Fibroblast of gingiva (primary cell): ENCODE measurements at regions not wholly inside any gene's neighbourhood (a gene's known extent, or its start where the extent isn't known, plus 50 kb on each side); places are given as distances from the start of the nearest gene placed in this dataset.

ENCODE experiments used
- DNase-seq: peaks from one replicate; pipeline ENCODE4 v3.0.0-alpha.2; 2011; ENCODE audit warnings: low read depth

DNA sequence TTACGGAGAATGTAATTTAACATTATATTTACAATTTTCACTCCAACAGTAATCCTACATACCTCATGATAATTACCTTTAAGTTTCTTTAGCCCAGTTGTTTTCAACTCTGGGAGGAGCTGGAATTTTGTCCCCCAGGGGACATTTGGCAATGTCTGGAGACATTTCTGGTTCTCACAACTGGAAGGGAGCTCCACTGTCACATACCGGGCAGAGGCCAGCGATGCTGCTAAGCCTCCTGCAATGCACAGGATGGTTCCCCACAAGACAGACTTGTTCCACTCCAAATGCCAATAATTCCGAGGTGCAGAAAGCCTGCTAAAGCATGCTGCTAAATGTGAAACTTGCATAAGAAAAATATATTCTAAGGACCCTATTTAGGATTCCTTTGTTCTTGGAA lies 251.1 kb upstream of the IRX5 start:
- no peak for DNase-seq

DNA sequence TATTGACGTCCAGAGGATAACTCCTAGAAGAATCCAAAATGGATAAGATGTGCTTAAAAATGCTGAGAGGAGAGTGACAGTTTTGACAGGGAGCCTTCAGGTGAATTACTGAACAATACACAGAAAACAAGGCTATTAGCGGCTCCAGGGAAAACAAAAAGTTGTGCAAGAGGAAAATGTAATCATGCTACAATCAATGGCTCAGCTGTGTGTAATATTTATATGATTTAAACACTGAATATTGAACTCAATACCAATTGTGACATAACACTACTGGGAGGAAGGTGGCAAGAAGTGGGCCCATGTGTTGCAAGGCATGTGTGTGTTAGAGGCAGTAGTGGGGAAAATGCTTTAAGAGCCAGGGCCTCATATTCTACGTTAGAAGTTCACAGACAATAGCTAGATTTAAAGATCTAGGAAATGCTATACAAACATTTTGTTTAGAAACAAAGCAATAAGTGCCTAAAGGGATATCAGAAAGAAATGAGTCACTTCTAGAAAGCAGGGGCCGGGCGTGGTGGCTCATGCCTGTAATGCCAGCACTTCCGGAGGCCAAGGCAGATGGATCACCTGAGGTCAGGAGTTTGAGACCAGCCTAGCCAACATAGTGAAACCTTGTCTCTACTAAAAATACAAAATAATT lies 253.2 kb upstream of the IRX5 start:
- no peak for DNase-seq

DNA sequence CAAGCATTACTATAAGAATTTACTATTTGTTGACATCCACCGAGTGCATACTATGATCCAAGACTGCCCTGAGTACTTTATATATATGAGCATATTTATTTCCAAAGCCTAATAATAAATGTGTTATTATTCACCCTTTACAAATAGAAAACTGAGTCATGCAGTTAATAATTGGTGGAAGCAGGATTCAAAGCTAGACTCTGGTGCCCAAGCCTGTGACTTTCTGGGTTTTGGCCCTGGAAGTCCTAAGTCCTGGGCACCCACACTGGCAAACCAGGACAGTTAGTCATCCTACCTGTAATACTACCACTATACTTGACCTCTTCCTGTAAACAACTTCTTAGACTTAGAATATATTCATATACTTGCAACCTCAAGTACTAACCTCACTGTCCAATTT lies 257.4 kb upstream of the IRX5 start:
- DNase-seq = no peak

DNA sequence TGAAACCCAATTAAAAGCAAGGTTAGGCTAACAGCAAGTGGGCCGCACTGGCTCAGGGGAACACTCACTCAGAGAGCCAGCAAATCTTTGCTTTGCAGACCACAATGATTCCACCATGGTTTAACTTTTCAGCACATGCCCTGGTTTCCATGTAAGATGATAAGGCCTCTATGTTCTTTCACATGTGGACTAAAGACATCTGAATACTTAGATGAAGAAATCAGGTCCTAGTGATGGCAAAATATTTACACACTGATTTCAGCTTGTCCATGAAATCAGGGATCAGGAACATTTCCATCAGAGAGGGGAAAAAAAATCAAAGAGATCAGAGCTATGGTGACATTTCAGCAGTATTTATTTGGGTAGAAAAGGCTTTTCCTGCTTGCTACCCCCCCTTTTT lies 258.2 kb upstream of the IRX5 start:
- no peak for DNase-seq

DNA sequence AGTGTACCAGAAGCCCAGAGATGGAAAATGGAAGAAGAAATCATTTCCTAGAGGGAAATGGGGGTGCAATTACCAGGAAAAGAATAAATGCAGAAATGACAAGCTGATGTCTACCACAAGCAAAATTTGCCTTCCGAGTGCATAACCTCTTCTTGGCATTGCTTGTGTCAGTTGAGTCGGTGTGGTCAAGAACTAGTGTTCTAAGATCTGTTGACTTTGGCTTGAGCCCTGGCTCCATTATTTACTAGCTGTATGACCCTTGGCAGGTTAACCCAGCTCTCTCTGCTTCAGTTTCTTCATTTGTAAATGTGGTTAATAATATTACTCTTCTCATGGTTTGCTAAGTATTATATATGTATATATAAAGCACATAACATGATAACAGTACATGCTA lies 273.0 kb upstream of the IRX5 start:
- DNase-seq = peak; percentile 11

DNA sequence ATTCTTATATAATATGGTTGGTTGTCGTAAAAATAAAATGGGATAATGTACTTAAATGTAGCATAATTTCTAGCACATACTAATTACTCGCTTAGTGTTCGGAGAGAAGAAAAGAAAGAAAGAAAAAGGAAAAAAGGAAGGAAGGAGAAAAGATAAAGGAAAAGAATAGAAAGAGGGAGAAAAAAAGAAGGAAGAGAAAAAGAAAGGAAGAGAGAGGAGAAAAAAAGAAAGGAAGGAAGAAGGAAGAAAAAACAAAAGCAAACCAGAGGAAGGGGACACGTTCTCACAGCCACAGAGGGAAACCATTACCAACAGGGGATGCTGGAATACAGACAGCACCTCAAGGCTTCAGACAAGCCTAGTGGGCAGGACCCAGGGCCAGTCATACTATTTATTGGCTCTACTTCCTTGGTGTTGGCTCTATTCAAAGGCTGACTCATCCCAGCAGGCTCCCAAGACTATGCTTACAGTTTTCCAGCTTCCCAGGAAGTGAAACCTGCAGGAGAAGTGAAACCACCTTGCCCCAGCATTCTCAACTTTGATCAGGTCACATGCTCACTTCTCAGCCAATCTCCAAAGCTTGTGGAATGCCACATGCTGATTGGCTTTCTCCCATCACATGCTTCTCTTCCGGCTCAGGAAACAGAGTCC lies 273.5 kb upstream of the IRX5 start:
- peak; percentile 35 for DNase-seq

DNA sequence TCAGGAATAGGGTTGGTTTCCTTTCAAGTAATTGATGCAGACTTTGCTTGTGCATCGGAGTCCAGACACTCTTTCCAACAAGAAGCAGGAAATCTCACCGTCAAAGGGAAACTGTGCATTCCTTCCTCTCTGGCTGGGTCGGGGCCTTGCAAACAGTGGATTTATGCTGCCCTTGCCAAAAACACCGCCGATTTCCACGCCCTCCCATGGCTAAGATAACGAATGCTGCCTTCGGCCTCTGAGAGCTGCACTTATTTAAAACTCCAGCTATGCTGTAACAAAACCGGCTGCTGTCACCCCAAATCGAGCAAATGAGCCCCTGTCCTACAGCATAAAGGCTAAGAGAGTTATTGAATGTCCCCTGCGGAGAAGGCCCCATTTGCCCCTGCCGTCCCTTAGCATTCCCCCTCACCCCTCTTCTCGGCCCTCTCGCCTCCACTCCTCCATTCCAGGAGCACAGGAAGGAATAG lies 275.5 kb upstream of the IRX5 start:
- no peak for DNase-seq

DNA sequence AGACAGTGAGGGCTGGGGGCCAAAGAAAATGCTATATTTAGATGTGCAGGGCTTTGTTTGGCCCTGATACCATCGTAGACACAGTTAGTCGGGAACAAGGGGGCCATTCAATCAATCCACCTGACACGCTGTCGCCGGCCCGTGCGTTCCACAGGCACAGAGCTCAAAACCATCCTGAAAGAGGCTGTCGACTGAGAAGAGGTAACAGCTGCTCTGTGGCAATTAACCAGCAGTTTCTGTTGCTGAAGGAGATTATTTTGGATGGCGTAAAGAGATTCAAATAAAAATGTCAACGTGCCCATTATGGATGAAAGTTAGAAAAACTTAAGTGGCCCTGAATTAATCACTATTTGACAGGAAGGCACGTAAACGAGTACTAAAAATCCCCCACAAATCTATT lies 276.2 kb upstream of the IRX5 start:
- DNase-seq = no peak

DNA sequence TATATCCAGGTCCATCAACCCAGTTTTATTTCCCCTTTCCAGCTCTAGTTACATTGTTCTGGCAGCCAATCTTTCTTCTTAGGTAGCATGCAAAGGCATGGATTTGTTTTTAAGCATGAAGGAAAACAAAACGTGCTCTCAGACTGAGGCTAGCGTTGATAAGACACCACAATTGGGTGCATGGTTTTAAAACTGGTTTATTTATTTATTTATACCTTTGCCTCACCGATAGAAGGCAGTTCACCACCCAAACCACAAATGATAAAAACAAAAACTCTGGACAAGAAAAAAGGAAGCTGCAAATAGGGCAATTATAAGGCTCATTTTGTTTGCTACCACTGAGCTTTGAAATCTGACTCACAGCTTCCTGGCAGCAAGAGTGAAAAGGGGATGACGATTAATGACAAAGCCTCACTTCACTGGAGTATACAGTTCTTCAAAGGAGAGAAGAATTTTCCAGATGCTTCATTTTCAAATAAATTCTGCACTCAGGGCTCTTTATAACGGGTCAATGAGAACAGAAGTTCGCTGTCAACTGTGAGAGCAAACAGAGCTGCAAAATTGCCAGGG lies 278.4 kb upstream of the IRX5 start:
- no peak for DNase-seq

DNA sequence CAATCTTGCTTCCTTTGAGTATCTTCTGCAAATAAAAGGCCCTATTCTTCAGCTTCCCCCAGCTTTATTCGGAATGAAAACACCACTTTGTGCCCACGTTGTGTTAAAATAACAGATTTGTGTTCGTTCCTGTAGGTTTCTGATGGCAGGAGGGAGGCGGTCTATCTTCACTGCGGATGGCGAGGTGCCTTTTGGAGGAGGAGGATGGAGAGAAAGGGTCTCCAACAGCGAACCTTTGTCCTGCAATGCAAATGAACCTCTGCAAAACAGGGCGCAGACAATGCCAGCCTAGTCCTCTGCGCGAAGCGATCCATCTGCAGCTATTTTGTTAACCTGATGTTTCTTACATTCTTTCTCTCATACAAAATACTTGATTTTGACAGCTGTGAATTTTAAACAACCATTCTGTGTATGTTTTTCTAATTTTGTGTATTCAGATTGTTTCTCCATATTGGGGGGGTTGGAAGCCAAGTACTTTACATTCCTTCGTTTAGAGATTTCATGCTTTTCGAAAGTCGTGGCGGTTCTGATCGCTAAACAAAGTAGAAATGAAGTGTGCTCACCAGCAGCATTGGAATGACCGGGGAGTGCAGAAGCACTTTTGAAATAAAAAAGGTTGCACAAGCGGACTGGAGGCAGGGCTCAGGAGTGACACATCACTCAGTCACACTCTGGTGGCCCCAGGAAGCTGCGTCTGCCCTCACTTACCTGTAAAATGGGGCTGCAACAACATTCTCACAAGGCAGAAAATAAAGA lies 279.0 kb upstream of the IRX5 start:
- no peak for DNase-seq

DNA sequence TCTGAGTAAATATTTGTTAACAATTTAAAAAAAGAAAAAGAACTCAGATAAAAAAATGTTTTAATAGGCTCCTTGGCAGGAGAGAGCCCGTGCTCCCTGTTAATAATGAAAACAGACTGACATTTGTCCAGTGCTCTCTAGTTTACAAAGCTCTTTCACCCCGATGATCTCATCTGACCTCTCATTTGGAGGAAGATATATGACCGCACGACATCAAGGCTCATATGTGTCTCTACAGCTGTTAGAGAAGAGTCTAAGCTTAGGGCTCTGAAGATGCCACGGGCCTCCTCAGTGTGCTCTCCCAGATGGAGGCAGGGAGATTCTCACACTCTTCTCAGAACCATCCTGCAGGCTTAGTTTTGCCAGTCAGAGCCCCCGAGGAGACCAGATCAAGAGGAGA lies 280.8 kb upstream of the IRX5 start:
- peak; percentile 25 for DNase-seq

DNA sequence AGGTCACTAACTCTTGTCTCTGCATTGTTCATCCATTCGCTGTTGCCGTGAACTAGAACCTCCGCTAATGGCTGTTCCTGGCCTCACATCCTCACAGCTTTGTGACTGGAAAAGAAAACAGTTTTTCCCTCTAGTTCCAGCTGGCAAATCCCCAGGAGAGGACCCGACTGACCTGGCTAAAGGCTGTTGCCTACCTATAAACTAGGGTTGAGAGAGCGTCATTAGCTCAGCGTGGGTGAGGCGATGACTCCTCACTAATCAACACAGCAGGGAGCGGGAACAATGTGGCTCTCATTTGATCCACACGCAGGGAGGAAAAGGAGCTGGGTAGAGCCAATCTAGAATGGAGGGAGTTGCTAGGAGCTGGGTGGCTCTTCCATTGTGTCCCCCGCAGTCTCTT lies 282.1 kb upstream of the IRX5 start:
- DNase-seq = no peak

DNA sequence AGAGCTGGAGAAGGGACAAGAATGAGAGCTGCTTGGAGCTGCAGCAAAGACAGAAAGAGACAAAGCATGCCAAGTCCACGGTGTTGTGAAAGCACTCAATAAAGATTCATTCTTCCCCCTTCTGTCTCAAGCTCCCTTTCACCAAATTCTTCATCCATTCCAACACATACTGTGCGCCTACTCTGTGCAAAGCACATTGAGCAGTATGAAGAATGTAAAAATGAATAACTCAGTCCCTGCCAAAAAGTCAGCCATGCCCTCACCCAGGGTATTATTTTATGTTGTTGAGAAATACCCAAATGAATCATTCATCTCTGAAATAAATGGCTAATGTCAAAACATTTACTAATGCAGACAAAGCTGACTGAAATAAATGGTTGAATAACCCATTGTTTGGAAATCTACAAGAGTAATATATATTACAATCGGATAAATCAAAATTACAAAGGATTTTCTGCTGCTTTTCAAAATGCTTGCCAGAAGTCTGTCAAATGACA lies 282.9 kb upstream of the IRX5 start:
- peak; percentile 97 for DNase-seq

DNA sequence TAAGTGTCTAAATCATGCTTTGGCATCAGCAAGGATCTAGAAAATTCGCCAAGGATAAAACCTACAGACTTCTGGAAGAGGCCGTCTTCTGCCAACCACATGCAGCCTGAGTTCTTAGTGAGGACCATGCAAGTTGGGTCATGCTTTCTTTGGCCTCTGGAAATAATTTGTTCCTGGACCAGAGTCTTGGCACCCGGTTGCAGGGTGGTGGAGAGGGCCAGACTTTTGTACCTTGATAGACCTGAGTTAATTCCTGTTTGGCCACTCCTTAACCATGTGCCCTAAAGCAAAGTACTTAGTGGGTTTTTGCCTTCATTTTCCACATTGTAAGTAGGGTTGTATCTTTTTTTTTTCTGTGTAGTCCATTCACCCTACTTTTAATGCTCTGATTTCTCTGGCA lies 283.4 kb upstream of the IRX5 start:
- DNase-seq = no peak

DNA sequence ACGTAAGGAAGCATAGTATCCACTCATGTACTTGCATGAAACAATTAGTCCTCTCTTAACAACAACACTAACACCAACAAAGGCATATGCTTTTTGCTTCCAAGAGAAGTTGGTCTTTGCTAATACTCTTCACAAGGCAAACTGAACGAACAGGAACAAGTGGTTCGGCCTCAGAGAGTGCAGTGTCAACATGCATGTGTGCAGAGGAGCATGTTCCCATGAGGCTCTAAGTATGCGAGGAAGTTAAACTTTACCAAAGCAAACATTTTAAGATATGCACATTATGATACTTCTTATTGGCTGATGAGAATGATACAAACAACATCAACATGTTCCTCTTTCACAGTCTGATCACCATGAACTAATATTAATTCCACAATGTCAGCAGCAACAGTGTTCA lies 285.3 kb upstream of the IRX5 start:
- no peak for DNase-seq

DNA sequence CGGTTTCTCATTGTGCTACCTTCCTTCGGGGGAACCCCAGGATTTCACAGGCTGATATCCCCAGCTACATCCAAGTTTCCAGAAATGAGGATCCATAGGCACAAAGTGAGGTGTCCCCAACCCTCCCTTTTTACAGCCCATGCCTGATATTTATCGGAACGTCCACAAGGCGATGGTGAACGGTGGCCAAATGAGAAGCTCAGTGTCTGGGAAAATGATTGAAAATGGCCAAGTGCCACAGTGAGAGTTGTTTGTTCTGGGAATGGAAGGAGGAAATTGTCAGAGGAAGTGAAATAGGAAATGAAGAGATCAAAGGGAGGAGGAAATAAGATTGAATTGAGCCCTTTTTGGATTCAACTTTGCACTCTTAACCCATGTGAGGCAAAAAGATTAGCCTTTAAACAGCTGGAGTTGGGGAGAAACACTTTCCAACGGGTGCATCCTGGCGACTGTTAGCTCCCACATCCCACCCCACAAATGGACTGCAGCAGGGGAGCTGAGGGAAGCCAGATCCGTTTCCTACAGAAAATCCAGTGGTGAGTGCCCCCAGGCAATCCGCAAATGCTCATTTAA lies 294.4 kb upstream of the IRX5 start:
- no peak for DNase-seq

DNA sequence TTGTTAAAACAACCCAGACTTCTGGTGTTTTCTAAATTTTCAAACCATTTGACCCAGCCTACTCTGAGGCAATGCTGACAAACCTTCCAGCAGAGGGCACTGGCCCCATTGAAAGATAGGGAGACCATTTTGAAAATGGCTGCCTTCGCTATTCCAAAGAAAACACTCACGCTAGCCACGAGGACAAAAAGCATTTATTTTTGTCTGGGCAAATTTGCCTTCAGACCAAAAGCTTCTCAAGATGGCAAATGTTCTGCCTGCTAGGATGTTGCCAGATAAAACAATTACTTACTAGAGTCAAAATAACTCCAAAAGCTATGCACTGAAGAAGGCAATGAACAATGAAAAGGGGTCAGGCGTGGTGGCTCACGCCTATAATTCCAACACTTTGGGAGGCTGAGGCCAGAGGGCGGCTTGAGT lies 296.7 kb upstream of the IRX5 start:
- DNase-seq = no peak

DNA sequence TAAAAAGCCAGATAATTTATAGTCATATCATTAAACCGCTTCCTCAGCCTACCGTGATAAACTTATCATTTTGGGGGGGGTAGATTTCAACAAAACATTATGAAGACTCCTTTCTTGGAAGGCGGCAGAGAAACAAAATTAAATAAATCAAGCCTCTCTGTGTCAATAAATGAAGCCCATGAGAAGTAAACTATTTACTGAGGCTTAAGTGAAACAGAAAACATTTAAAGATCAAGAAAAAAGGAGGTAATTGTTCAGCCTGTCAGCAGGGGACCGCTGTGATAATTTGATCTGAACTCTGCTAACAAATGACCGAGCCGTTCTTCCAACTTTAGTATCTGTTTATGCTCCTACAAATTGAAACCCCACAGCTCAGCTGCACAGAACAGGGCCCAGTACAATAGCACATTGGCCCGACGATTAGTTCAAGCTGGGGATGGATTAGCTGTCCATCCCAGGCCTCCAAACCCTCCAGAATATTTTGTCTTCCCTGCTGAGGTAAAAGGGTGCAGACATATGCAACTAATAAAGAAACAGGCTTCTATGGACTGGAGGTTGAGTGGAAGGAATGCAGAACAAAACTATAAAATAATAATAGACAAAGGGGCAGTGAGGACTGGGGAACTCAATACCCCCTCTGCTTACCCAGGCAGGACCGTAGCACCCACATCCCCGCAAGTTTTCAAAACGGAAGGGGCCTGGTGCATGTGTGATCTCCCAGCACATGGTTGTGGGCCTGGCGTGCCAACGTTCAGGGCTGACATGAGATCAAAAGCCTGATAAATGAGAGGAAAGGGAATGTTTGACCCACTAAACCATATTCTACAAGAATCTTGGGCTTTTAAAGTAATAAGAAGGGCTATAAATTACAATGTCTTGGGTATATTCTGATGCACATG lies 298.1 kb upstream of the IRX5 start:
- DNase-seq = no peak

DNA sequence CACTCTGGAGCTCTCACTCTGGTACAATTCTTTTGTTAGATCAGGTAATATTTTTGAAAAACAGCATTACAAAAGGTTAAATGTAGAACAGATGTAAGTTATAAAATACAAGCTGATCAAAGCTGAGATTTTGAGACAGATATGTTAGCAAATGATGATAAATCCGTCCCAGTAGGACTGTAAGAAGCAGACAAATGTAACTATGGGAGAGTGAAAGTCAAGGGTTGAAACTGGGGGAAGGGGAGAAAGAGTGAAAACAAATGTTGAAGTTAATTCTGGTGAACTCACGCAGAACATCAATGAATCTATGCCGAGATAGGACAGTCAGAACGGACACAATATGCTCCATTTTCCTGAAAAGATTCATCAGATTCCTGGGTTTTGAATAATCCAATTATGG lies 298.9 kb upstream of the IRX5 start:
- no peak for DNase-seq

DNA sequence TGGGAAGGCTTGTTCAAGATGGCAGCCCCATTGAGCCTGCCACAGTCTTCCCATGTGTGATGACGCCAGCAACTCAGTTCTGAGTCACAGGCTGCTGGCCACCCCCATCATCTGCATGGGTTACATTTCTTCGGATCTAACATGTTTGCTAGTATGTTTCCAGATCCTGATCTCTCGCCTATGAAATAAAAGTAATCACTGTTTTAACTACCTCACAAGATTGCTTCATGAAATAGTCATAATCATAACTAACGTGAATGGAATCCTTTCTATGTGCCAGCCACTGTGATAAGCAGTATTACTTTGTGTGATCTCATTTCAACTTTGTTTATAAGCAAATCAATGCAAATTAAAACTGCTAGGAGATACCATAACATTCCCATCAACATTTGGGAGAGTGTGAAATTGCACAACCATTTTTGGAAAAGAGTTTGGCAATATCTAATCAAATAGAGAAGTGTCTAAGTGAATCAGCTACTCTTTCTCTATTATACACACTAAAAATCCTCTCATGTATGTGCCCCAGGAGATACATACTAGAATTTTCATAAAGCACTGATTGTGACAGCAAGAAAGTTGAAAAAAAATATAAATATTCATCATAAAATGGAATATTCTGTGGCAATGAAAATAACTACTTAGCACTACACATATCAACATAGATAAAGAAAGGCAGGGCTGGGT lies 300.2 kb upstream of the IRX5 start:
- peak; percentile 55 for DNase-seq
